Adrenal gland (tissue), 9 donors: ENCODE measurements at regions not wholly inside any gene's neighbourhood (a gene's known extent, or its start where the extent isn't known, plus 50 kb on each side); places are given as distances from the start of the nearest gene placed in this dataset.

Experiments
- DNase-seq, 7 donors: peaks; one replicate each; pipeline ENCODE4 v3.0.0-alpha.2; 2019 to 2020
- H3K27ac ChIP-seq, 5 donors: fragments of 200-600 bp; sonication (generic) in 4 of 5; 1 replicate in 3 of 5; 2 replicates in 2 of 5; pipeline versions ENCODE4 v1.5.1 to v1.8.0; 2016 to 2020; ENCODE audit warnings: mild to moderate bottlenecking in 1 of 5
- H3K27me3 ChIP-seq: fragments of 200-600 bp; 2 replicates; pipeline ENCODE4 v1.8.0; 2021
- H3K36me3 ChIP-seq, 2 donors: fragments of 200-600 bp; replicated peaks in 1 of 2; 1 replicate in 1 of 2; 2 replicates in 1 of 2; pipeline versions ENCODE4 v1.5.1 to v1.8.0; 2018 to 2022
- H3K4me1 ChIP-seq, 2 donors: fragments of 200-600 bp; replicated peaks in 1 of 2; 1 replicate in 1 of 2; 2 replicates in 1 of 2; pipeline versions ENCODE4 v1.5.1 to v1.8.0; 2018 to 2021
- H3K4me3 ChIP-seq, 4 donors: fragments of 200-600 bp; sonication (generic) in 3 of 4; one replicate each; pipeline ENCODE4 v1.5.1; 2016 to 2018
- H3K9me3 ChIP-seq, 3 donors: fragments of 200-600 bp; sonication (generic) in 1 of 3; replicated peaks in 1 of 3; 1 replicate in 2 of 3; 2 replicates in 1 of 3; pipeline versions ENCODE4 v1.5.1 to v1.8.0; 2016 to 2021
- CTCF ChIP-seq, 6 experiments: fragments of 450-650 bp in 4 of 6; fragments of 200-600 bp in 2 of 6; sonication (generic) in 1 of 6; IDR thresholded peaks; 1 replicate in 5 of 6; 2 replicates in 1 of 6; pipeline versions ENCODE4 v1.5.1 to v1.8.0; 2016 to 2021; ENCODE audit warnings: antibody characterized with exemption in 6 of 6, mild to moderate bottlenecking in 2 of 6, moderate library complexity in 1 of 6
- POLR2A ChIP-seq, 2 donors: fragments of 450-650 bp; IDR thresholded peaks; one replicate each; pipeline ENCODE4 v1.6.1; 2017; ENCODE audit warnings: antibody characterized with exemption in 2 of 2, mild to moderate bottlenecking in 2 of 2, moderate library complexity in 1 of 2
- WGBS, 4 donors: extraction: QIAGEN DNeasy Blood & Tissue Kit in 2 of 4; methylation state at CpG; one replicate each; pipeline versions ENCODE4 v1.1.5 to v1.1.7; 2013 to 2017; 5-methylcytosine and 5-hydroxymethylcytosine counted together
- intact Hi-C, 2 donors: fragments of 100-400 bp; cut with DNase I; formaldehyde crosslinking; loops; one replicate each; pipeline versions ENCODE4 v1.14.1 to v1.15.0; 2022 to 2023
- donor health status: healthy with polysubstance abuse.
- donor health status: Bipolar disorder and iron deficiency.
- donor health status: DM: yes; HTN: yes; CAD: no.
- donor health status: DM: no; HTN: no; CAD: no.
- donor health status: DM: no; HTN: no; CAD: no.

- no peaks in the 10 kb centered on the region for H3K27me3 ChIP-seq
- 61 to 70% (median 64%) methylated on average over 2 to 3 of the region's 3 CpGs for WGBS, 4 donors
Observed at GRCh38 chr9:100937382-100937781, 91.1 kb upstream of the PLPPR1 start.

GRCh38 chr9:100938507-100938906, 90.0 kb upstream of the PLPPR1 start:
- H3K9me3 ChIP-seq = no peaks in the 10 kb centered on the region
- H3K27ac ChIP-seq = no peak overlapping the region
- H3K36me3 ChIP-seq = no peaks in the 10 kb centered on the region
- no peak overlapping the region for H3K4me3 ChIP-seq
- WGBS, 4 donors = 71 to 100% (median 95%) methylated on average over 1 of the region's 1 CpG; no CpG with 5 or more reads in 1 of the 4 donors
- H3K27me3 ChIP-seq = no peaks in the 10 kb centered on the region
- H3K4me1 ChIP-seq = no peaks in the 10 kb centered on the region
- intact Hi-C loops = no loop called here
- TF ChIP-seq POLR2A (IDR thresholded peaks at IDR 0.05) = no peak
- no peak for TF ChIP-seq CTCF (IDR thresholded peaks at IDR 0.05)
- DNase-seq = no peak

More at GRCh38 chr9:100937382-100937781, 91.1 kb upstream of the PLPPR1 start:
- TF ChIP-seq POLR2A (IDR thresholded peaks at IDR 0.05) (no peak), CTCF (IDR thresholded peaks at IDR 0.05) (no peak)
- DNase-seq = no peak
- Histone ChIP-seq H3K27ac (no peak overlapping the region), H3K9me3 (no peaks in the 10 kb centered on the region), H3K36me3 (no peaks in the 10 kb centered on the region), H3K4me3 (no peak overlapping the region), H3K4me1 (no peaks in the 10 kb centered on the region)
- intact Hi-C loops = no loop called here

- H3K36me3 ChIP-seq = no peaks in the 10 kb centered on the region
- no peak overlapping the region for H3K4me3 ChIP-seq
- intact Hi-C loops = loop anchor here in 1 of 2 donors (10.0 kb wide), 1 partner anchor 65 kb away; no protein-coding TSS in a partner anchor
- H3K27ac ChIP-seq = no peak overlapping the region
- no peak for DNase-seq
- no peaks in the 10 kb centered on the region for H3K27me3 ChIP-seq
- H3K4me1 ChIP-seq = no peaks in the 10 kb centered on the region
- H3K9me3 ChIP-seq = no peaks in the 10 kb centered on the region
- no peak for TF ChIP-seq POLR2A (IDR thresholded peaks at IDR 0.05)
- no peak for TF ChIP-seq CTCF (IDR thresholded peaks at IDR 0.05)
Observed at GRCh38 chr9:100939636-100940035, 88.9 kb upstream of the PLPPR1 start.

- no peak for DNase-seq
- no peaks in the 10 kb centered on the region for H3K36me3 ChIP-seq
- WGBS, 4 donors = 72 to 77% (median 74%) methylated on average over 3 of the region's 3 CpGs
- intact Hi-C loops = no loop called here
- H3K27ac ChIP-seq = no peak overlapping the region
- H3K4me3 ChIP-seq = no peak overlapping the region
- TF ChIP-seq POLR2A (IDR thresholded peaks at IDR 0.05) (no peak), CTCF (IDR thresholded peaks at IDR 0.05) (no peak)
- H3K27me3 ChIP-seq = no peaks in the 10 kb centered on the region
- no peaks in the 10 kb centered on the region for H3K4me1 ChIP-seq
- no peaks in the 10 kb centered on the region for H3K9me3 ChIP-seq
Observed at GRCh38 chr9:100959226-100959625, 69.3 kb upstream of the PLPPR1 start.
